ENCODE measurements at regions not wholly inside any gene's neighbourhood (a gene's known extent, or its start where the extent isn't known, plus 50 kb on each side); places are given as distances from the start of the nearest gene placed in this dataset.

DNA sequence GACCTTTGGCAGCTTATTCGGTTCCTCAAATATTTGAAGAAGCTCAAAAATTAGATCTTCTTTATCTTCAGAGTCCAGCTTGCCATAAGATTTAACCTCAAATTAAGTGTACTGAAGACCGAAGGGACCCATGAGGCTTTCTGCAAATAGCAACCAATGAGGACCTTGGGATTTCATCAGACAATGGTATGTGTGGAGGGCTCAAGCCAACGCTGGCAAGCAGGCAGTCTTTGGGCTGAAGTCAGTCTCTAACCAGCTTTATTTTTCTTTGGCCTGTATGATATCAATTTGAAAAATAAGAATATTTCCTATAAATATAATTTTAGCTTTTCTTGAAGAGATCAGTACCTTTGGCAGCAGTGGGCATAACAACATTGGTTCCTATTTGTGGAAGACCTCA, 692.7 kb downstream of the MCTP2 start:
- no peak for DNase-seq

DNA sequence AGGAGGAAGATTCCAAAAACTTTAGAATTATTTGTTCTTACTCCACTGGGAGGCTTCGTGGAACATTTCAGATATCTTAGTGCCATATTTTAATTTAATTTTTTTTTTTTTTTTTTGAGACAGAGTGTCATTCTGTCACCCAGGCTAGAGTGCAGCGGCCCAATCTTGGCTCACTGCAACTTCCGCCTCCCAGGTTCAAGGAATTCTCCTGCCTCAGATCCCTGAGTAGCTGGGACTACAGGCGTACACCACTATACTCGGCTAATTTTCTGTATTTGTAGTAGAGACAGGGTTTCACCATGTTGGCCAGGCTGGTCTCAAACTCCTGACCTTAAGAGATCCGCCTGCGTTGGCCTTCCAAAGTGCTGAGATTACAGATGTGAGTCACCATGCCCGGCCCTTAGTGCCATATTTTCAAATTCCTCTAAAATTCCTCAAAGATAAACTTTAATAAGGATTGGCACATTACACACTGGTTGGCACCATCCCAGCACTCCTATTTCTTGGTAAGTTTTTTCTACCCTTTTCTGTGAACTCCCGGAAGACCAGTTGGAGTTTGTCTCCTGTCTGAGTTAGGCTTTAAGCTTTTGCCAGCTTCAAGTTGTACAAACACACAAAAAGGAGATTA, 693.7 kb downstream of the MCTP2 start:
- DNase-seq: no peak

GRCh38 chr15:94925680-94926079, 694.3 kb downstream of the MCTP2 start:
- DNase-seq: no peak

DNA sequence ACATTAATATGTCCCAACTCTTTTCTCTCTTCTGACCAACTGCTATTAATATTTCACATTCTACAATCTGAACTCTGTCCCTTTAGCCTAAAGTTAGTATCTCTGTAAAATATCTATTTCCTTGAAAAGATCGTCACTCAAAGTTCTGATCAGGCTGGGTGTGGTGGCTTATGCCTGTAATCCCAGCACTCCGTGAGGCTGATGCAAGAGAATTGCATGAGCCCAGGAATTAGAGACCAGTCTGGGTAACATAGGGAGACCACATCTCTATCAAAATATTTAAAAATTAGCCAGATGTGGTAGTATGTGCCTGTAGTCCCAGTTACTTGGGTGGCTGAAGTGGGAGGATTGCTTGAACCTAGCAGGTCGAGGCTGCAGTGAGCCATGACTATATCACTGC, 695.6 kb downstream of the MCTP2 start:
- no peak for DNase-seq

- no peak for DNase-seq
These were observed 697.9 kb downstream of the MCTP2 start for GRCh38 chr15:94929282-94929681.

DNA sequence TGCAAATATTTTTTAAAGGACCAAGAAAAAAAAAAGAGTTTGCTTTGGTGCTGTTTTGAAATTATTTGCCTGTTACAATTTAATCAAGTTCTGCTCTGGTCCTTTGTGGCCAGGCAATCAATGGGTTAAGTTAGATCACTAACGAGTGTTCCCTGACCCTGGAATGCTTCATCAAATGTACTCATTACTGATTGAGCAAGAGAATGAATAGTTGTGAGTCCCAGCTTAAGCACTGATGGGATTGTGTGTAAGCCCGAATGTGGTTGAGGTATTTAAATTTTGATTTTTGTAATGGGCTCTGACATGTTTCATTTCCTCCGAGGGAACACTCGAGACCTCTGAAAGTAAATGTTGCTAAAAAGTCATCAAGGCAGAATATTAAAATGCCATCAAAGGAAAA, 699.1 kb downstream of the MCTP2 start:
- no peak for DNase-seq

DNA sequence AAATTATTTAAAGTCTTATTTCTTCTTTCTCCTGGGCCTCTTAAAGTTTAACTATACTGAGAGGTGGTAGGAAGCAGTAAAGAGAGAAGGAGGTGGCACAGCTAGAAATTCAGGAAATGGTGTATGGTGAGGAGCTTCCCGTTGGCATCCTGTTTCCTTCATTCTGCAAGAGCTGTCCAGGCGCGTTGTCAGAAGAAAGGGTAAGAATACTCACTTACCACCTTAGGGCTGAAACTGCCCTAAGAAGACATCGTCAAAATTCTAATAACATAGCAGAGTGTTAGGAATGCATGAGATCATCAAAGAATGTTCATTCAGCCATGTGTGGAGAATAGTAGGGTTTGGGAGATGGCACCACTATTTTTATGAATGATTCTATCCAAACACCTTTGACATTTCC, 699.6 kb downstream of the MCTP2 start:
- no peak for DNase-seq

GRCh38 chr15:94934440-94934839, 703.1 kb downstream of the MCTP2 start:
- DNase-seq: no peak

- DNase-seq: no peak
These were observed 705.9 kb downstream of the MCTP2 start for GRCh38 chr15:94937242-94937641.

GRCh38 chr15:94943888-94944287, 712.5 kb downstream of the MCTP2 start:
- DNase-seq: no peak

DNA sequence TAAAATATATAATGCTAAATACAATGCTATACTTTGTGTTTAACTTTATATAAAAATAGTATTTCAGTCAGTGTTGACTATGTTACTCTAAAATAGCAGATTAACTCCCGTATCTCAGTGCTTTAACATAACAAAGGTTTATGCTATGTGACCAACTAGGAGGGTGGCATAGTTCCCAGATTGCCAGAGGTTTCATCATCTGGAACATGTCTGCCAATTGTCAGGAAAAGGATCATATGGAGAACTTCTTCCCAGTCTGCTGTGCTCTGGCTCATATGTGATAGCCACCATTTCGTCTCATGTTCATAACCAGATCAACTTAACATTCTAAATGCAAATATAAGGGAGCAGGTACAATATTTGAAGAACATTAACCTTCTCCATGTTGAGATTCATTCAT, 720.2 kb downstream of the MCTP2 start:
- no peak for DNase-seq

- no peak for DNase-seq
These were observed 732.6 kb downstream of the MCTP2 start for GRCh38 chr15:94963953-94964352.

- no peak for DNase-seq
These were observed 734.2 kb downstream of the MCTP2 start for GRCh38 chr15:94965593-94965992.

- no peak for DNase-seq
These were observed 736.8 kb downstream of the MCTP2 start for GRCh38 chr15:94968133-94968532.

DNA sequence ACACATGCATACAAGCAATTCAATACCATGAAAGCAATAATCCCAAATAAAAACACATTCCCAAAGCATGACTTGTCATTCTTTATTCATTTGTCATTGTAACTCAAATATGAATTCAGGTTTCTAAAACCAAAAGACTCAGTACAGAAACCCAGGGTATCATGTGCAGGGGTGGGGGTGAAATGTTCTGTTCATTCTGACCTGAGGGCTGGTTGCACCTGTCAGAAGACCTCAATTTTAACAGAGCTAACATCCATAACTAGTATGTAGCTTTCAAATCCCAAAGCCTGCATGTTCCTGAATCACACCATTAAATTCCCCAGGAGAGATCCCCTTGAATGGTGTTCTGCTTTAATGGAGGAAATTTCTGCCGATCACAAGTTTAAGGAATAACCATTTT, 738.7 kb downstream of the MCTP2 start:
- DNase-seq: no peak

- no peak for DNase-seq
These were observed 739.4 kb downstream of the MCTP2 start for GRCh38 chr15:94970802-94971201.

DNA sequence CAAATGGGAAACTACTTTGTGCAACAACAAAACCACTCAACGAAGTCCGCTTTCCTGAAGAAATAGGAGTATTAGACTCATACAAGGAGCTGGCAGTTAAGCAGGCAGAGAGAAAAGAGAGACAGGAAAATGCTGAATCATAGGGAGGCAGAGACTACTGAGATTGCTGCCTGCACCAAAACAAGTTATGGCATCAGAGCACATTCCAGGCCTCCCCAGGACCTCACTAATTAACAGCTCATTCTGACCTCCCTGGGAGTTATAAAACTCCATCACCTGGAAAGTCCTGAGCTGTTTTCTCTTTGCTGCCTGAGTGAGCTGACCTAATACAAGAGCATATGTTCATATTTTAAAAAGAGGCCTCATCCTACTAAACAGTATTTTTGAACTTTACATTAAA, 741.0 kb downstream of the MCTP2 start:
- no peak for DNase-seq

GRCh38 chr15:94987085-94987484, 755.7 kb downstream of the MCTP2 start:
- no peak for DNase-seq

DNA sequence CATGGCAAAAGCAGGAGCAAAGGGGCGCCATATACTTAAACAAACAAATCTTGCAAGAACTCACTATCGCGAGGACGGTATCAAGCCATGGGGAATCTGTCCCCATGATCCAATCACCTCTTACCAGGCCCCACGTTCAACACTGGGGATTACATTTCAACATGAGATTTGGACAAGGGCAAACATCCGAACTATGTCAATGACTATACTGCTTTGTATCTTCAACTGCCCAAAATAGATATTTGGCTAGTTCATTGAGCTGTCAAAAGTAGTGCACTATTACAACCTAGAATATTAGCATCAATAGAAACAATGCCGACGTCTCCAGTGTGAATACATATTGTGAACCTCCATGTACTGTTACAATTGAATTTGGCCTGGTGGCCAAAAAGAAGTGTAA, 760.4 kb downstream of the MCTP2 start:
- DNase-seq: no peak

DNA sequence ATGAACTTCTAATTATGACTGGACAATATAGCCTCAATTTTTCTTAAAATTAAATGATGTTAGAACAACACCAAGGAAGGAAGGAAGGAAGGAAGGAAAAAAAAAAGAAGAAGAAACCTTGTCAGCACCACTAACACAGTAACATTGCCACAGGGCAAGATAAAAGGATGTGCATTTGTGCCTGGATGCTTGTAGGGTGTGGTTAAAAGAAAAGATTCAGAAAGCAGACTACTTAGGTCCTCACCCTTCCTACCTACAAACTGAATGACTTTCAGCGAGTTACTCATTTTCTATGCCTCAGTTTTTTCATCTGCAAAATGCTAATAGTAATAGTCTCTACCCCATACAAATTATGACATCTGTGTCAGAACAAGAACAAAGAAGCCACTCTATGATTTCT, 778.3 kb downstream of the MCTP2 start:
- DNase-seq: no peak

DNA sequence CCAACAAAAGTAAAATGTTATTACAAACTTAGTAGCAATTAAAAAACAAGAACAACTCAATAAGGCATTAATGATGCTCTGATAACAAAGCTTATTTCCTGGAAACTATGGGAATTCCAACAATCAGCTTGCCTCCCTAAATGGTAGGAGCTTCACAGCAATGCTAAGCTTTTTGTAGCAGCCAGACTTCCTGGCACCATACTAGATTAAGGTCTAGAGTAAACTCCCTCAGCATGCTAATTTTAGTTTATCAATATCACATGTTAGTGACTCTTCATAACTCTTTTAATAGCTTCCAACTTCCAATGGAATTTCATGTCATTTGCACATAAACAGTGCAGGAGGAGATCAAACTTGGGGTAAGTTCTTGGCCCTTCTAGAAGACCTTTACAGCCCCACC, 782.0 kb downstream of the MCTP2 start:
- DNase-seq: no peak

- no peak for DNase-seq
These were observed 785.3 kb downstream of the MCTP2 start for GRCh38 chr15:95016511-95017229.

DNA sequence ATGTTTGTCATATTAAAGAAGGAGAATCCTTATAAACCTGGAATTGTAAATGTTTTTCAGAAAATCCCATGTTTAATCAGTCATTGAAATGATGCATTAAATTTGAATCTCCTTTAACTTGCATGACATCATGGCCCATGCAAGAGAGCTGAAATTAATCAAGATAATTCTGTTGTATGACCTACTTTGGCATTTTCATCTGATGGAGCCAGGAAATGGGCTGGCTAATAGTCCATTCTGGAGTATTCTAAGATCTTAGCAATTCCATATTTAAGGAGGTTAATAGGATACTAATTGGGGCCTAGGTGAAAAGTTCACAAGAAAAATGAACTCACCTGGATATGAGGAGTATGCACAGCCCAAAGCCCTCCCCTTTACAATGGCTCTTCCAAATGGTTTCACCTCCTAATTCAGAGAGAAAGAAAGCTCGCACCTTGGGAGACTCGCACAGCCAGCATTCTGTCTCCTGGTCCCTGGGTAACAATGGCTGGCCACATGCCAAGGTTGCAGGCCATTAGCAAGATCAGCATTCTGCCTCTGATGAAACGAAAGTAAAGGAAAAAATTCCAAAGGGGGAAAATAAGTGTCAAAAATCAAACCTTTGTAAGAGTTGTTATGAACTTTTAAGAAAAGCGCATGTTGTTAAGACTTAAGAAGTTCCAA, 786.4 kb downstream of the MCTP2 start:
- no peak for DNase-seq

DNA sequence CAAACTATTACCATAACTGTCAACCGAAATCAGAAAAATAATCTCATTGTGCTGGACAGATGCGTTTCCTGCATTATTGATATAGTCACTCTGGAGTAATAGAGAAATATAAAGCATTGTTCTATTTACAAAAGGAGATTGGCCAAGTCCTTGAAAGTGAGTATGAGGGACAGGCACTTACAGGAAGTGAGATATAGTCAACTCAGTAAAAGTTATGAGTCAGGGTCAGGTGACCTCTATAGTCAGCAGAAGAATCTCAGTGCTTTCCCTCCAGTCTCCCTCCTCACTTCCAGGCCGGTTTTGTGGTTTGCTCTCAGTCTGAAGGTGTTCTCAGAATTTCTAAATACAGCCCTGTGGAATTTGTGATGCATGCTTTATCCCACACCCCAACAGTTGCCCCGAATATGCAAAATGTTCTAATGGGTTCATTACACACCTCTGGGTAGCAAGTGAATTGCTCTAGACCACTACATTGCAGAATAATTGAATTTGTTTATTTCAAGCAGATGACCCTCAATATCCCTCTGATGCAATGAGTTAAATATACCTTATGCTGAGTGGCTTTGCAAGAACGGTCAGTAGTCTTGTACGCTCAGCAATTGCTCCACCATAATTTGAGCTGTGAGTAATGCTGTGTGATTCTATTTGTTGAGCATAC, 787.7 kb downstream of the MCTP2 start:
- no peak for DNase-seq
